ENCODE measurements at regions not wholly inside any gene's neighbourhood (a gene's known extent, or its start where the extent isn't known, plus 50 kb on each side); places are given as distances from the start of the nearest gene placed in this dataset.

GRCh38 chr2:145012214-145012670, 492.3 kb upstream of the ZEB2 start:
- Histone ChIP-seq H3K36me3 (replicated peaks in 1 of 2; ENCODE audit: control extremely low read depth in 1 of 2, control insufficient read depth in 1 of 2, extremely low read depth in 1 of 2, insufficient read depth in 2 of 2, low read length in 1 of 2) (no peaks in the 10 kb centered on the region), H3K27ac (ENCODE audit: low read length in 2 of 2) (no peak overlapping the region), H3K4me2 (replicated peaks; ENCODE audit: low read depth, low read length, poor library complexity, severe bottlenecking) (no peak overlapping the region), H3K4me1 (ENCODE audit: control insufficient read depth in 2 of 2, insufficient read depth in 2 of 2, low read length in 2 of 2) (no peaks in the 10 kb centered on the region), H3K9ac (ENCODE audit: low read length) (no peak overlapping the region), H4K20me1 (ENCODE audit: control insufficient read depth, insufficient read depth, low read length, poor library complexity, severe bottlenecking) (no peaks in the 10 kb centered on the region), H3K9me3 (ENCODE audit: control extremely low read depth in 1 of 3, control insufficient read depth in 2 of 3, insufficient read depth in 1 of 3, low read length in 2 of 3) (no peaks in the 10 kb centered on the region), H3K27me3 (replicated peaks in 1 of 4; ENCODE audit: control extremely low read depth in 1 of 4, control insufficient read depth in 3 of 4, insufficient read depth in 4 of 4, low read length in 3 of 4) (no peaks in the 10 kb centered on the region), H2AFZ (ENCODE audit: insufficient read depth, low read depth, low read length, poor library complexity, severe bottlenecking) (no peak overlapping the region), H3K79me2 (ENCODE audit: control insufficient read depth, insufficient read depth, low read length) (no peaks in the 10 kb centered on the region), H3K4me3 (ENCODE audit: control extremely low read depth in 1 of 5, extremely low read depth in 1 of 5, insufficient read depth in 1 of 5, low read depth in 2 of 5, low read length in 4 of 5) (no peak overlapping the region)
- Mint-ChIP-seq H3K27ac (no peak overlapping the region), H3K4me1 (no peaks in the 10 kb centered on the region), H3K4me3 (no peak overlapping the region), H3K9me3 (ENCODE audit: insufficient read depth) (no peaks in the 10 kb centered on the region), H3K27me3 (no peaks in the 10 kb centered on the region)
- WGBS (ENCODE audit: insufficient coverage), result 100% methylated on average over 1 of the region's 4 CpGs
- TF ChIP-seq CTCF (IDR thresholded peaks at IDR 0.05) (no peak), EZH2 (IDR thresholded peaks at IDR 0.05; ENCODE audit: borderline replicate concordance, insufficient read depth, low read depth, low read length, poor library complexity, severe bottlenecking) (no peak)
- DNase-seq (no peak), ATAC-seq (ENCODE audit: low read depth) (no peak)
- intact Hi-C loops (cut with micrococcal nuclease), result no loop called here
- ChIA-PET CTCF (no interaction called here), POLR2A (no interaction called here)

- no peak for DNase-seq
- H3K9me3 Mint-ChIP-seq (ENCODE audit: insufficient read depth), result no peaks in the 10 kb centered on the region
- intact Hi-C loops (cut with micrococcal nuclease), result no loop called here
These were observed 490.7 kb upstream of the ZEB2 start for GRCh38 chr2:145010635-145011034.

More at GRCh38 chr2:145010635-145011034, 490.7 kb upstream of the ZEB2 start:
- TF ChIP-seq CTCF (IDR thresholded peaks at IDR 0.05), result no peak
- TF ChIP-seq EZH2 (IDR thresholded peaks at IDR 0.05; ENCODE audit: borderline replicate concordance, insufficient read depth, low read depth, low read length, poor library complexity, severe bottlenecking), result no peak
- H3K27me3 Mint-ChIP-seq, result no peaks in the 10 kb centered on the region
- H3K27me3 ChIP-seq (replicated peaks in 1 of 4; ENCODE audit: control extremely low read depth in 1 of 4, control insufficient read depth in 3 of 4, insufficient read depth in 4 of 4, low read length in 3 of 4), result no peaks in the 10 kb centered on the region
- no peaks in the 10 kb centered on the region for H3K36me3 ChIP-seq (replicated peaks in 1 of 2; ENCODE audit: control extremely low read depth in 1 of 2, control insufficient read depth in 1 of 2, extremely low read depth in 1 of 2, insufficient read depth in 2 of 2, low read length in 1 of 2)
- H3K4me1 Mint-ChIP-seq, result no peaks in the 10 kb centered on the region
- no peaks in the 10 kb centered on the region for H3K4me1 ChIP-seq (ENCODE audit: control insufficient read depth in 2 of 2, insufficient read depth in 2 of 2, low read length in 2 of 2)
- POLR2A ChIA-PET, result no interaction called here
- WGBS (ENCODE audit: insufficient coverage), result no CpG with 5 or more reads among the region's 2 CpGs
- no peak overlapping the region for H3K27ac ChIP-seq (ENCODE audit: low read length in 2 of 2)
- no peak for ATAC-seq (ENCODE audit: low read depth)
- H3K4me2 ChIP-seq (replicated peaks; ENCODE audit: low read depth, low read length, poor library complexity, severe bottlenecking), result no peak overlapping the region
- H3K4me3 Mint-ChIP-seq, result no peak overlapping the region
- no peaks in the 10 kb centered on the region for H3K79me2 ChIP-seq (ENCODE audit: control insufficient read depth, insufficient read depth, low read length)
- H3K9me3 ChIP-seq (ENCODE audit: control extremely low read depth in 1 of 3, control insufficient read depth in 2 of 3, insufficient read depth in 1 of 3, low read length in 2 of 3), result no peaks in the 10 kb centered on the region
- CTCF ChIA-PET, result no interaction called here
- no peak overlapping the region for H2AFZ ChIP-seq (ENCODE audit: insufficient read depth, low read depth, low read length, poor library complexity, severe bottlenecking)
- no peaks in the 10 kb centered on the region for H4K20me1 ChIP-seq (ENCODE audit: control insufficient read depth, insufficient read depth, low read length, poor library complexity, severe bottlenecking)
- no peak overlapping the region for H3K4me3 ChIP-seq (ENCODE audit: control extremely low read depth in 1 of 5, extremely low read depth in 1 of 5, insufficient read depth in 1 of 5, low read depth in 2 of 5, low read length in 4 of 5)
- no peak overlapping the region for H3K9ac ChIP-seq (ENCODE audit: low read length)
- H3K27ac Mint-ChIP-seq, result no peak overlapping the region
